CD4-positive, alpha-beta T cell (primary cell): ENCODE measurements at regions not wholly inside any gene's neighbourhood (a gene's known extent, or its start where the extent isn't known, plus 50 kb on each side); places are given as distances from the start of the nearest gene placed in this dataset.

ENCODE experiments used
- ATAC-seq: fragments of 200-7000 bp; cut with Tn5 transposase; one replicate; pipeline ENCODE4 v1.10.0; 2022; ENCODE audit warnings: mild to moderate bottlenecking; ENCODE audit not compliant: poor library complexity
- CTCF ChIA-PET: fragments of 350-600 bp; sonication (Branson Sonifier 250); formaldehyde crosslinking; loops from one replicate; lab custom pipeline; 2021; ENCODE audit warnings: antibody characterized with exemption, inconsistent platforms; lab: Charles Lee
- POLR2A ChIA-PET: fragments of 350-600 bp; sonication (Branson Sonifier 250); formaldehyde crosslinking; loops from one replicate; lab custom pipeline; 2021; ENCODE audit warnings: antibody characterized with exemption, inconsistent platforms; lab: Charles Lee
- DNase-seq, 14 experiments: peaks; one replicate each; pipeline ENCODE4 v3.0.0-alpha.2; 2013 to 2020; ENCODE audit warnings: mixed read lengths in 2 of 14
- H3K27ac ChIP-seq, 2 donors: one replicate each; pipeline versions ENCODE4 v1.5.1 to v1.7.0; 2013; ENCODE audit warnings: low read length in 2 of 2, low read depth in 1 of 2, mild to moderate bottlenecking in 1 of 2
- H3K27me3 ChIP-seq, 2 experiments: 1 replicate in 1 of 2; 2 replicates in 1 of 2; pipeline versions ENCODE4 v1.6.1 to v1.7.0; 2013; ENCODE audit warnings: low read length in 2 of 2, control low read depth in 1 of 2, mild to moderate bottlenecking in 1 of 2, moderate library complexity in 1 of 2; ENCODE audit not compliant: insufficient read depth in 2 of 2, control insufficient read depth in 1 of 2
- H3K36me3 ChIP-seq: one replicate; pipeline ENCODE4 v1.6.1; 2013; ENCODE audit warnings: low read length, control low read depth; ENCODE audit not compliant: insufficient read depth
- H3K4me1 ChIP-seq: one replicate; pipeline ENCODE4 v1.6.1; 2013; ENCODE audit warnings: low read length, control low read depth; ENCODE audit not compliant: insufficient read depth
- H3K4me3 ChIP-seq: one replicate; pipeline ENCODE4 v1.5.1; 2013; ENCODE audit warnings: mild to moderate bottlenecking, low read length, moderate library complexity
- H3K9me3 ChIP-seq, 2 experiments: 1 replicate in 1 of 2; 2 replicates in 1 of 2; pipeline versions ENCODE4 v1.6.1 to v1.7.0; 2013; ENCODE audit warnings: low read length in 2 of 2, mild to moderate bottlenecking in 2 of 2, control low read depth in 1 of 2, moderate library complexity in 1 of 2; ENCODE audit not compliant: control insufficient read depth in 1 of 2, insufficient read depth in 1 of 2
- H3K27ac Mint-ChIP-seq: one replicate; pipeline ENCODE4 v1.8.0; 2020; ENCODE audit warnings: mixed read lengths
- H3K27me3 Mint-ChIP-seq: one replicate; pipeline ENCODE4 v1.8.0; 2021; ENCODE audit warnings: mixed read lengths
- H3K36me3 Mint-ChIP-seq: one replicate; pipeline ENCODE4 v1.8.0; 2021; ENCODE audit warnings: low read depth, mixed read lengths
- H3K4me1 Mint-ChIP-seq: one replicate; pipeline ENCODE4 v1.8.0; 2021; ENCODE audit warnings: low read depth, mixed read lengths
- H3K4me3 Mint-ChIP-seq: one replicate; pipeline ENCODE4 v1.8.0; 2020; ENCODE audit warnings: mild to moderate bottlenecking, mixed read lengths
- H3K9me3 Mint-ChIP-seq: one replicate; pipeline ENCODE4 v1.8.0; 2020; ENCODE audit warnings: mixed read lengths
- CTCF ChIP-seq: fragments of 200-600 bp; IDR thresholded peaks from one replicate; pipeline ENCODE4 v1.8.0; 2022; ENCODE audit warnings: antibody characterized with exemption, mild to moderate bottlenecking
- intact Hi-C, 2 experiments: fragments of 100-400 bp; cut with DNase I in 1 of 2; cut with micrococcal nuclease in 1 of 2; formaldehyde crosslinking; loops; one replicate each; pipeline versions ENCODE4 v1.15.1 to v1.9.0; 2023 to 2025; cut with DNase I, micrococcal nuclease

- no peaks in the 10 kb centered on the region for H3K9me3 Mint-ChIP-seq
- no peaks in the 10 kb centered on the region for H3K4me1 ChIP-seq
- no peak for TF ChIP-seq CTCF
- no peak overlapping the region for H3K27ac Mint-ChIP-seq
- CTCF ChIA-PET, result no interaction called here
- H3K9me3 ChIP-seq, result peaks cover 0 to 13% of the 10 kb centered on the region in 2 experiments
- DNase-seq (no peak), ATAC-seq (no peak)
- H3K27ac ChIP-seq, result no peak overlapping the region
- H3K4me1 Mint-ChIP-seq, result no peaks in the 10 kb centered on the region
- H3K27me3 Mint-ChIP-seq, result no peaks in the 10 kb centered on the region
- intact Hi-C loops, result no loop called here
- no peak overlapping the region for H3K4me3 ChIP-seq
- no peaks in the 10 kb centered on the region for H3K36me3 Mint-ChIP-seq
- H3K27me3 ChIP-seq, result no peaks in the 10 kb centered on the region
- no peak overlapping the region for H3K4me3 Mint-ChIP-seq
- no peaks in the 10 kb centered on the region for H3K36me3 ChIP-seq
- POLR2A ChIA-PET, result no interaction called here
Observed at GRCh38 chr13:21316376-21316775, 139.9 kb downstream of the MRPL57 start.

GRCh38 chr13:21318891-21319532, 140.1 kb downstream of the ZDHHC20 start:
- Histone ChIP-seq H3K4me3 (no peak overlapping the region), H3K36me3 (no peaks in the 10 kb centered on the region), H3K9me3 (peaks cover 0 to 13% of the 10 kb centered on the region in 2 experiments), H3K27me3 (no peaks in the 10 kb centered on the region), H3K27ac (no peak overlapping the region), H3K4me1 (no peaks in the 10 kb centered on the region)
- no peak for TF ChIP-seq CTCF
- Mint-ChIP-seq H3K27me3 (no peaks in the 10 kb centered on the region), H3K4me1 (no peaks in the 10 kb centered on the region), H3K9me3 (no peaks in the 10 kb centered on the region), H3K27ac (no peak overlapping the region), H3K36me3 (no peaks in the 10 kb centered on the region), H3K4me3 (peak overlapping the region; percentile 11)
- CTCF ChIA-PET, result no interaction called here
- intact Hi-C loops, result no loop called here
- POLR2A ChIA-PET, result no interaction called here
- ATAC-seq (no peak), DNase-seq (peak in 1 of 14 experiments; percentile 5)

- Histone ChIP-seq H3K9me3 (peaks cover 0 to 13% of the 10 kb centered on the region in 2 experiments), H3K36me3 (no peaks in the 10 kb centered on the region), H3K4me3 (no peak overlapping the region), H3K4me1 (no peaks in the 10 kb centered on the region), H3K27me3 (no peaks in the 10 kb centered on the region), H3K27ac (no peak overlapping the region)
- ATAC-seq, result no peak
- POLR2A ChIA-PET, result no interaction called here
- H3K27me3 Mint-ChIP-seq, result no peaks in the 10 kb centered on the region
- no peak for TF ChIP-seq CTCF
- no peak overlapping the region for H3K4me3 Mint-ChIP-seq
- CTCF ChIA-PET, result no interaction called here
- H3K36me3 Mint-ChIP-seq, result no peaks in the 10 kb centered on the region
- DNase-seq, result no peak
- H3K27ac Mint-ChIP-seq, result no peak overlapping the region
- intact Hi-C loops, result no loop called here
- no peaks in the 10 kb centered on the region for H3K9me3 Mint-ChIP-seq
- no peaks in the 10 kb centered on the region for H3K4me1 Mint-ChIP-seq
Observed at GRCh38 chr13:21319869-21320641, 139.0 kb downstream of the ZDHHC20 start.
